ENCODE measurements at regions not wholly inside any gene's neighbourhood (a gene's known extent, or its start where the extent isn't known, plus 50 kb on each side); places are given as distances from the start of the nearest gene placed in this dataset.
"Not testable (repeated sequence)": the region's sequence is repeated elsewhere in the genome, so short reads cannot be mapped to it uniquely, and the experiment has no call there.

GRCh38 chr10:128578766-128579165 lies 452.5 kb upstream of the MKI67 start:
- no peak overlapping the region for H3K4me3 ChIP-seq (ENCODE audit: insufficient read depth, low read depth, low read length, poor library complexity, severe bottlenecking)
- no peak for DNase-seq
- H3K4me1 ChIP-seq (ENCODE audit: control insufficient read depth, insufficient read depth, low read length, poor library complexity, severe bottlenecking) = no peaks in the 10 kb centered on the region
- H3K27ac ChIP-seq (ENCODE audit: insufficient read depth, low read length, poor library complexity, severe bottlenecking) = no peak overlapping the region
- no peaks in the 10 kb centered on the region for H3K27me3 ChIP-seq (replicated peaks; ENCODE audit: control insufficient read depth, insufficient read depth, low read length, poor library complexity, severe bottlenecking)
- H3K36me3 ChIP-seq (ENCODE audit: control insufficient read depth, insufficient read depth, low read length) = no peaks in the 10 kb centered on the region
- H3K9me3 ChIP-seq (ENCODE audit: control insufficient read depth, low read length) = no peaks in the 10 kb centered on the region

- Histone ChIP-seq H3K36me3 (ENCODE audit: control insufficient read depth, insufficient read depth, low read length) (no peaks in the 10 kb centered on the region), H3K4me3 (ENCODE audit: insufficient read depth, low read depth, low read length, poor library complexity, severe bottlenecking) (no peak overlapping the region), H3K4me1 (ENCODE audit: control insufficient read depth, insufficient read depth, low read length, poor library complexity, severe bottlenecking) (no peaks in the 10 kb centered on the region), H3K9me3 (ENCODE audit: control insufficient read depth, low read length) (no peaks in the 10 kb centered on the region), H3K27me3 (replicated peaks; ENCODE audit: control insufficient read depth, insufficient read depth, low read length, poor library complexity, severe bottlenecking) (no peaks in the 10 kb centered on the region), H3K27ac (ENCODE audit: insufficient read depth, low read length, poor library complexity, severe bottlenecking) (no peak overlapping the region)
- no peak for DNase-seq
Measured at GRCh38 chr10:128579280-128579865, 453.1 kb upstream of the MKI67 start.

- no peaks in the 10 kb centered on the region for H3K27me3 ChIP-seq (replicated peaks; ENCODE audit: control insufficient read depth, insufficient read depth, low read length, poor library complexity, severe bottlenecking)
- no peak overlapping the region for H3K4me3 ChIP-seq (ENCODE audit: insufficient read depth, low read depth, low read length, poor library complexity, severe bottlenecking)
- no peak for DNase-seq
Measured at GRCh38 chr10:128579901-128580300, 453.7 kb upstream of the MKI67 start.

GRCh38 chr10:128583125-128583524 lies 456.9 kb upstream of the MKI67 start:
- not testable (repeated sequence) for DNase-seq; H3K27me3 ChIP-seq (replicated peaks; ENCODE audit: control insufficient read depth, insufficient read depth, low read length, poor library complexity, severe bottlenecking); H3K27ac ChIP-seq (ENCODE audit: insufficient read depth, low read length, poor library complexity, severe bottlenecking); H3K36me3 ChIP-seq (ENCODE audit: control insufficient read depth, insufficient read depth, low read length); H3K4me1 ChIP-seq (ENCODE audit: control insufficient read depth, insufficient read depth, low read length, poor library complexity, severe bottlenecking); H3K4me3 ChIP-seq (ENCODE audit: insufficient read depth, low read depth, low read length, poor library complexity, severe bottlenecking); H3K9me3 ChIP-seq (ENCODE audit: control insufficient read depth, low read length)

More at GRCh38 chr10:128579901-128580300, 453.7 kb upstream of the MKI67 start:
- Histone ChIP-seq H3K36me3 (ENCODE audit: control insufficient read depth, insufficient read depth, low read length) (no peaks in the 10 kb centered on the region), H3K4me1 (ENCODE audit: control insufficient read depth, insufficient read depth, low read length, poor library complexity, severe bottlenecking) (no peaks in the 10 kb centered on the region), H3K9me3 (ENCODE audit: control insufficient read depth, low read length) (no peaks in the 10 kb centered on the region), H3K27ac (ENCODE audit: insufficient read depth, low read length, poor library complexity, severe bottlenecking) (no peak overlapping the region)

- not testable (repeated sequence) for H3K27me3 ChIP-seq (replicated peaks; ENCODE audit: control insufficient read depth, insufficient read depth, low read length, poor library complexity, severe bottlenecking); H3K4me1 ChIP-seq (ENCODE audit: control insufficient read depth, insufficient read depth, low read length, poor library complexity, severe bottlenecking); DNase-seq; H3K9me3 ChIP-seq (ENCODE audit: control insufficient read depth, low read length); H3K36me3 ChIP-seq (ENCODE audit: control insufficient read depth, insufficient read depth, low read length); H3K27ac ChIP-seq (ENCODE audit: insufficient read depth, low read length, poor library complexity, severe bottlenecking); H3K4me3 ChIP-seq (ENCODE audit: insufficient read depth, low read depth, low read length, poor library complexity, severe bottlenecking)
Measured at GRCh38 chr10:128586599-128586998, 460.4 kb upstream of the MKI67 start.

- Histone ChIP-seq H3K4me3 (ENCODE audit: insufficient read depth, low read depth, low read length, poor library complexity, severe bottlenecking) (no peak overlapping the region), H3K9me3 (ENCODE audit: control insufficient read depth, low read length) (no peaks in the 10 kb centered on the region), H3K27me3 (replicated peaks; ENCODE audit: control insufficient read depth, insufficient read depth, low read length, poor library complexity, severe bottlenecking) (no peaks in the 10 kb centered on the region), H3K36me3 (ENCODE audit: control insufficient read depth, insufficient read depth, low read length) (no peaks in the 10 kb centered on the region), H3K4me1 (ENCODE audit: control insufficient read depth, insufficient read depth, low read length, poor library complexity, severe bottlenecking) (no peaks in the 10 kb centered on the region), H3K27ac (ENCODE audit: insufficient read depth, low read length, poor library complexity, severe bottlenecking) (no peak overlapping the region)
- DNase-seq = no peak
Measured at GRCh38 chr10:128587689-128588088, 461.5 kb upstream of the MKI67 start.

- Histone ChIP-seq H3K27me3 (replicated peaks; ENCODE audit: control insufficient read depth, insufficient read depth, low read length, poor library complexity, severe bottlenecking) (no peaks in the 10 kb centered on the region), H3K4me1 (ENCODE audit: control insufficient read depth, insufficient read depth, low read length, poor library complexity, severe bottlenecking) (no peaks in the 10 kb centered on the region), H3K36me3 (ENCODE audit: control insufficient read depth, insufficient read depth, low read length) (no peaks in the 10 kb centered on the region), H3K27ac (ENCODE audit: insufficient read depth, low read length, poor library complexity, severe bottlenecking) (no peak overlapping the region), H3K9me3 (ENCODE audit: control insufficient read depth, low read length) (no peaks in the 10 kb centered on the region), H3K4me3 (ENCODE audit: insufficient read depth, low read depth, low read length, poor library complexity, severe bottlenecking) (no peak overlapping the region)
- DNase-seq = no peak
Measured at GRCh38 chr10:128588402-128588801, 462.2 kb upstream of the MKI67 start.

- Histone ChIP-seq H3K9me3 (ENCODE audit: control insufficient read depth, low read length) (no peaks in the 10 kb centered on the region), H3K4me3 (ENCODE audit: insufficient read depth, low read depth, low read length, poor library complexity, severe bottlenecking) (no peak overlapping the region), H3K27ac (ENCODE audit: insufficient read depth, low read length, poor library complexity, severe bottlenecking) (no peak overlapping the region), H3K4me1 (ENCODE audit: control insufficient read depth, insufficient read depth, low read length, poor library complexity, severe bottlenecking) (no peaks in the 10 kb centered on the region), H3K27me3 (replicated peaks; ENCODE audit: control insufficient read depth, insufficient read depth, low read length, poor library complexity, severe bottlenecking) (no peaks in the 10 kb centered on the region), H3K36me3 (ENCODE audit: control insufficient read depth, insufficient read depth, low read length) (no peaks in the 10 kb centered on the region)
- no peak for DNase-seq
Measured at GRCh38 chr10:128594688-128595087, 468.5 kb upstream of the MKI67 start.

GRCh38 chr10:128596906-128597305 lies 470.7 kb upstream of the MKI67 start:
- no peak for DNase-seq
- Histone ChIP-seq H3K4me1 (ENCODE audit: control insufficient read depth, insufficient read depth, low read length, poor library complexity, severe bottlenecking) (no peaks in the 10 kb centered on the region), H3K27me3 (replicated peaks; ENCODE audit: control insufficient read depth, insufficient read depth, low read length, poor library complexity, severe bottlenecking) (no peaks in the 10 kb centered on the region), H3K9me3 (ENCODE audit: control insufficient read depth, low read length) (no peaks in the 10 kb centered on the region), H3K36me3 (ENCODE audit: control insufficient read depth, insufficient read depth, low read length) (no peaks in the 10 kb centered on the region), H3K4me3 (ENCODE audit: insufficient read depth, low read depth, low read length, poor library complexity, severe bottlenecking) (no peak overlapping the region), H3K27ac (ENCODE audit: insufficient read depth, low read length, poor library complexity, severe bottlenecking) (no peak overlapping the region)

- H3K4me3 ChIP-seq (ENCODE audit: insufficient read depth, low read depth, low read length, poor library complexity, severe bottlenecking) = no peak overlapping the region
- H3K4me1 ChIP-seq (ENCODE audit: control insufficient read depth, insufficient read depth, low read length, poor library complexity, severe bottlenecking) = no peaks in the 10 kb centered on the region
- no peak overlapping the region for H3K27ac ChIP-seq (ENCODE audit: insufficient read depth, low read length, poor library complexity, severe bottlenecking)
- H3K27me3 ChIP-seq (replicated peaks; ENCODE audit: control insufficient read depth, insufficient read depth, low read length, poor library complexity, severe bottlenecking) = no peaks in the 10 kb centered on the region
- DNase-seq = no peak
- no peaks in the 10 kb centered on the region for H3K9me3 ChIP-seq (ENCODE audit: control insufficient read depth, low read length)
- no peaks in the 10 kb centered on the region for H3K36me3 ChIP-seq (ENCODE audit: control insufficient read depth, insufficient read depth, low read length)
Measured at GRCh38 chr10:128599030-128599429, 472.8 kb upstream of the MKI67 start.
